Thoracic aorta (tissue), 2 donors: ENCODE measurements at regions not wholly inside any gene's neighbourhood (a gene's known extent, or its start where the extent isn't known, plus 50 kb on each side); places are given as distances from the start of the nearest gene placed in this dataset.

ENCODE experiments used
- ATAC-seq: fragments of 150-250 bp; one replicate; pipeline ENCODE4 v1.8.0; 2017; ENCODE audit warnings: low read depth; ENCODE audit not compliant: insufficient number of reproducible peaks, low FRiP score
- DNase-seq: peaks from one replicate; pipeline ENCODE4 v3.0.0-alpha.2; 2020; ENCODE audit warnings: low spot score
- H3K27ac ChIP-seq, 2 donors: fragments of 200-600 bp; sonication (generic); 1 replicate in 1 of 2; 2 replicates in 1 of 2; pipeline ENCODE4 v1.5.1; 2016; ENCODE audit warnings: mild to moderate bottlenecking in 2 of 2, moderate library complexity in 2 of 2
- H3K27me3 ChIP-seq: fragments of 200-600 bp; sonication (generic); replicated peaks from 2 replicates; pipeline ENCODE4 v1.6.0; 2016; ENCODE audit warnings: mild to moderate bottlenecking; ENCODE audit not compliant: insufficient read depth
- H3K36me3 ChIP-seq: fragments of 200-600 bp; sonication (generic); one replicate; pipeline ENCODE4 v1.5.1; 2016
- H3K4me1 ChIP-seq, 2 donors: fragments of 200-600 bp; sonication (generic); 1 replicate in 1 of 2; 2 replicates in 1 of 2; pipeline versions ENCODE4 v1.5.1 to v1.6.0; 2016; ENCODE audit warnings: low read depth in 2 of 2, mild to moderate bottlenecking in 1 of 2; ENCODE audit not compliant: control insufficient read depth in 1 of 2
- H3K4me3 ChIP-seq: fragments of 200-600 bp; sonication (generic); 2 replicates; pipeline ENCODE4 v1.5.1; 2016; ENCODE audit warnings: mild to moderate bottlenecking
- H3K9me3 ChIP-seq: fragments of 200-600 bp; sonication (generic); 2 replicates; pipeline ENCODE4 v1.5.1; 2016
- CTCF ChIP-seq: fragments of 200-600 bp; sonication (generic); IDR thresholded peaks from one replicate; pipeline ENCODE4 v1.5.1; 2019; ENCODE audit warnings: antibody characterized with exemption

DNA sequence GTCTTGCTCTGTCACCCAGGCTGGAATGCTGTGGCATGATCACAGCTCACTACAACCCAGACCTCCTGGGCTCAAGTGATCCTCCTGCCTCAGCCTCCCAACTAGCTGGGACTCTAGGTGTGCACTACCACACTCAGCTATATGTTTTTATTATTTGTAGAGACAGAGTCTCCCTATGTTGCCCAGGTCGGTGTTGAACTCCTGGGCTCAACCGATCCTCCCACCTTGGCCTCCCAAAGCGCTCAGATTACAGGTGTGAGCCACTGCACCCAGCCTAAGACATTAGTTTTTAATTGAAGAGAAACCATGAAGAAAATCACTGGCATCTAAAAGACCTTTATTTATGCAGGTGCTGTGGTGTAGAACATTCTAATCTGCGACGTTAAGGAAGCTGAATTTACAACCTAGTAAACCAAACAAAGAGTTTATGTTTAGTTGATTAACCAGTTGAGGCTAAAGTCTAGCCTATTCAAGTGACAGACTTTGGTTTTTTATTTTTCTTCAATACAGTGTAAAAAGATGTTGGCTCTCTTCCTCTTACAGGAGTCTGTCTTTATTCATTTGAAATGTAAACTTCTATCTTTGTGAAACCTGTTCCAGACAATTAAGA is 52.5 kb upstream of the NBL1 start:
- ATAC-seq, result no peak

GRCh38 chr1:19585507-19585906 is 58.6 kb upstream of the NBL1 start:
- DNase-seq, result no peak
- Histone ChIP-seq H3K27me3 (no peaks in the 10 kb centered on the region), H3K4me3 (no peak overlapping the region), H3K36me3 (no peaks in the 10 kb centered on the region), H3K27ac (no peak overlapping the region), H3K9me3 (no peaks in the 10 kb centered on the region), H3K4me1 (no peaks in the 10 kb centered on the region)
- ATAC-seq, result no peak
- no peak for TF ChIP-seq CTCF

More for the DNA sequence above, 52.5 kb upstream of the NBL1 start:
- Histone ChIP-seq H3K36me3 (no peaks in the 10 kb centered on the region), H3K4me3 (no peak overlapping the region), H3K9me3 (no peaks in the 10 kb centered on the region), H3K27ac (no peak overlapping the region), H3K4me1 (peaks cover 3 to 6% of the 10 kb centered on the region in 2 donors), H3K27me3 (no peaks in the 10 kb centered on the region)
- no peak for DNase-seq
- TF ChIP-seq CTCF, result no peak

GRCh38 chr1:19582318-19582717 is 61.8 kb upstream of the NBL1 start:
- no peaks in the 10 kb centered on the region for H3K4me1 ChIP-seq
- H3K27ac ChIP-seq, result no peak overlapping the region
- H3K4me3 ChIP-seq, result no peak overlapping the region
- no peaks in the 10 kb centered on the region for H3K27me3 ChIP-seq
- no peaks in the 10 kb centered on the region for H3K36me3 ChIP-seq
- TF ChIP-seq CTCF, result peak; percentile 41
- ATAC-seq, result no peak
- DNase-seq, result no peak
- no peaks in the 10 kb centered on the region for H3K9me3 ChIP-seq

- Histone ChIP-seq H3K4me1 (no peaks in the 10 kb centered on the region), H3K36me3 (no peaks in the 10 kb centered on the region), H3K27me3 (no peaks in the 10 kb centered on the region), H3K9me3 (no peaks in the 10 kb centered on the region), H3K27ac (no peak overlapping the region), H3K4me3 (no peak overlapping the region)
- ATAC-seq, result no peak
- TF ChIP-seq CTCF, result no peak
- DNase-seq, result no peak
Observed at GRCh38 chr1:19581381-19581780, 62.7 kb upstream of the NBL1 start.

- DNase-seq (no peak), ATAC-seq (no peak)
- Histone ChIP-seq H3K4me3 (no peak overlapping the region), H3K36me3 (no peaks in the 10 kb centered on the region), H3K27me3 (no peaks in the 10 kb centered on the region), H3K27ac (no peak overlapping the region), H3K9me3 (no peaks in the 10 kb centered on the region), H3K4me1 (no peaks in the 10 kb centered on the region)
- TF ChIP-seq CTCF, result no peak
Observed at GRCh38 chr1:19577561-19577960, 66.5 kb upstream of the NBL1 start.
